ENCODE measurements at regions not wholly inside any gene's neighbourhood (a gene's known extent, or its start where the extent isn't known, plus 50 kb on each side); places are given as distances from the start of the nearest gene placed in this dataset.
"Not testable (repeated sequence)": the region's sequence is repeated elsewhere in the genome, so short reads cannot be mapped to it uniquely, and the experiment has no call there.

- Mint-ChIP-seq H3K4me1 (ENCODE audit: insufficient read depth, unreplicated experiment) (no peaks in the 10 kb centered on the region), H3K4me3 (ENCODE audit: unreplicated experiment) (no peak overlapping the region), H3K27me3 (ENCODE audit: insufficient read depth, unreplicated experiment) (peaks cover 12% of the 10 kb centered on the region), H3K27ac (ENCODE audit: low read depth, unreplicated experiment) (no peak overlapping the region), H3K36me3 (ENCODE audit: insufficient read depth, unreplicated experiment) (peaks cover 4% of the 10 kb centered on the region), H3K9me3 (ENCODE audit: unreplicated experiment) (no peaks in the 10 kb centered on the region)
- ChIA-PET POLR2A (no interaction called here), CTCF (interaction anchor here (0.6 kb wide), 2 partner anchors 13 to 32 kb away, joined by 3 read pairs; no protein-coding TSS in a partner anchor)
- intact Hi-C loops (cut with micrococcal nuclease): no loop called here
- no peak for TF ChIP-seq CTCF (IDR thresholded peaks at IDR 0.05; ENCODE audit: unreplicated experiment)
- no peak for DNase-seq (ENCODE audit: unreplicated experiment)
- no TSS peak for BruUV-seq (replicated peaks)
Measured at GRCh38 chr10:63833411-63834060, 312.3 kb downstream of the REEP3 start.

GRCh38 chr10:63836666-63837442 lies 315.7 kb downstream of the REEP3 start:
- H3K36me3 Mint-ChIP-seq (ENCODE audit: insufficient read depth, unreplicated experiment): peaks cover 4% of the 10 kb centered on the region
- POLR2A ChIA-PET: no interaction called here

GRCh38 chr10:63841761-63842160 lies 320.6 kb downstream of the REEP3 start:
- no peaks in the 10 kb centered on the region for H3K4me1 Mint-ChIP-seq (ENCODE audit: insufficient read depth, unreplicated experiment)
- H3K4me3 Mint-ChIP-seq (ENCODE audit: unreplicated experiment): no peak overlapping the region
- no peak for DNase-seq (ENCODE audit: unreplicated experiment)
- peaks cover 58% of the 10 kb centered on the region for H3K27me3 Mint-ChIP-seq (ENCODE audit: insufficient read depth, unreplicated experiment)
- ChIA-PET POLR2A (no interaction called here), CTCF (interaction anchor here (1.4 kb wide), 1 partner anchor 10 kb away, joined by 4 read pairs; no protein-coding TSS in a partner anchor)
- no peaks in the 10 kb centered on the region for H3K36me3 Mint-ChIP-seq (ENCODE audit: insufficient read depth, unreplicated experiment)
- no peak for TF ChIP-seq CTCF (IDR thresholded peaks at IDR 0.05; ENCODE audit: unreplicated experiment)
- BruUV-seq (replicated peaks): no TSS peak
- no peaks in the 10 kb centered on the region for H3K9me3 Mint-ChIP-seq (ENCODE audit: unreplicated experiment)
- intact Hi-C loops (cut with micrococcal nuclease): no loop called here
- no peak overlapping the region for H3K27ac Mint-ChIP-seq (ENCODE audit: low read depth, unreplicated experiment)

More at GRCh38 chr10:63836666-63837442, 315.7 kb downstream of the REEP3 start:
- intact Hi-C loops (cut with micrococcal nuclease): no loop called here
- DNase-seq (ENCODE audit: unreplicated experiment): no peak
- no peaks in the 10 kb centered on the region for H3K4me1 Mint-ChIP-seq (ENCODE audit: insufficient read depth, unreplicated experiment)
- peaks cover 41% of the 10 kb centered on the region for H3K27me3 Mint-ChIP-seq (ENCODE audit: insufficient read depth, unreplicated experiment)
- no peak overlapping the region for H3K27ac Mint-ChIP-seq (ENCODE audit: low read depth, unreplicated experiment)
- no peak overlapping the region for H3K4me3 Mint-ChIP-seq (ENCODE audit: unreplicated experiment)
- TF ChIP-seq CTCF (IDR thresholded peaks at IDR 0.05; ENCODE audit: unreplicated experiment): no peak
- H3K9me3 Mint-ChIP-seq (ENCODE audit: unreplicated experiment): no peaks in the 10 kb centered on the region
- CTCF ChIA-PET: interaction anchor here (0.7 kb wide), 2 partner anchors 52 to 666 kb away, joined by 3 read pairs; no protein-coding TSS in a partner anchor
- no TSS peak for BruUV-seq (replicated peaks)

- Mint-ChIP-seq H3K36me3 (ENCODE audit: insufficient read depth, unreplicated experiment) (no peaks in the 10 kb centered on the region), H3K27me3 (ENCODE audit: insufficient read depth, unreplicated experiment) (peaks cover 55% of the 10 kb centered on the region), H3K9me3 (ENCODE audit: unreplicated experiment) (no peaks in the 10 kb centered on the region), H3K27ac (ENCODE audit: low read depth, unreplicated experiment) (no peak overlapping the region), H3K4me3 (ENCODE audit: unreplicated experiment) (no peak overlapping the region), H3K4me1 (ENCODE audit: insufficient read depth, unreplicated experiment) (no peaks in the 10 kb centered on the region)
- ChIA-PET CTCF (interaction anchor here (0.8 to 1.2 kb wide), 2 partner anchors 23 to 26 kb away, joined by 3 to 9 read pairs; no protein-coding TSS in a partner anchor), POLR2A (no interaction called here)
- no peak for DNase-seq (ENCODE audit: unreplicated experiment)
- TF ChIP-seq CTCF (IDR thresholded peaks at IDR 0.05; ENCODE audit: unreplicated experiment): no peak
- intact Hi-C loops (cut with micrococcal nuclease): no loop called here
- BruUV-seq (replicated peaks): no TSS peak
Measured at GRCh38 chr10:63843107-63843506, 321.9 kb downstream of the REEP3 start.

- POLR2A ChIA-PET; H3K27ac Mint-ChIP-seq (ENCODE audit: low read depth, unreplicated experiment); H3K9me3 Mint-ChIP-seq (ENCODE audit: unreplicated experiment); H3K27me3 Mint-ChIP-seq (ENCODE audit: insufficient read depth, unreplicated experiment); DNase-seq (ENCODE audit: unreplicated experiment); BruUV-seq (replicated peaks); intact Hi-C loops (cut with micrococcal nuclease); H3K36me3 Mint-ChIP-seq (ENCODE audit: insufficient read depth, unreplicated experiment); H3K4me3 Mint-ChIP-seq (ENCODE audit: unreplicated experiment); H3K4me1 Mint-ChIP-seq (ENCODE audit: insufficient read depth, unreplicated experiment): not testable (repeated sequence)
- CTCF ChIA-PET: interaction anchor here (0.6 to 2.0 kb wide), 4 partner anchors 18 to 82 kb away, joined by 3 to 5 read pairs (median 3); no protein-coding TSS in a partner anchor
Measured at GRCh38 chr10:63848871-63849270, 327.7 kb downstream of the REEP3 start.

Data from MCF 10A (cell line).